ENCODE measurements at regions not wholly inside any gene's neighbourhood (a gene's known extent, or its start where the extent isn't known, plus 50 kb on each side); places are given as distances from the start of the nearest gene placed in this dataset.

DNA sequence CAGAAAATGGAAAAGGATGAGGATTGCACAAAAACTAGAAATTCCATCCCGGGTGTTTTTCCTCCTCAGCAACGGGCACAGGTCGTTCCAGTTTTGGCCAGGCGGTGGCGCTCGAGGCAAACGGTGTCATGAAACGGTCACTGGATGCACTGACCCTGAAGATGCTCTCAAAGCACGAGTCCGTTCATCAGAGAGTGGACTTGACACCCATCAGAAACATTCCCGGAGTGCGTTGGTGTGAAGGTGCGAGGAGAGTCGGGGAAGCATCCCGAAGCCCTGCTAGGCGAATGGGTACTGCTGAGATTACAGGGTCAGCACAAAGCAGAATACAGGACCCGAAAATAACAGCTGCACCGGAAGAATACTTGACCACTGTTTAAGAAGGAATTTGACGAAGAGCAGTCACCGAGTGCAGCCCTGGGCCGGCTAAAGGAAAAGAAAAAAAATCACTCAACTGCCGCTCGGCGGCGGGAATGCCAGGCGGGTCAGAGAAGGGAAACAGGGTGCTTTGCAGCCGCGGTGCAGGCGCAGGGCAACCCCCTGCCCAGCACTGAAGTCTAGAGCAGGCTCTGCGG is 71.7 kb upstream of the ETS2 start (continued):
- TF ChIP-seq, protein P1, sequence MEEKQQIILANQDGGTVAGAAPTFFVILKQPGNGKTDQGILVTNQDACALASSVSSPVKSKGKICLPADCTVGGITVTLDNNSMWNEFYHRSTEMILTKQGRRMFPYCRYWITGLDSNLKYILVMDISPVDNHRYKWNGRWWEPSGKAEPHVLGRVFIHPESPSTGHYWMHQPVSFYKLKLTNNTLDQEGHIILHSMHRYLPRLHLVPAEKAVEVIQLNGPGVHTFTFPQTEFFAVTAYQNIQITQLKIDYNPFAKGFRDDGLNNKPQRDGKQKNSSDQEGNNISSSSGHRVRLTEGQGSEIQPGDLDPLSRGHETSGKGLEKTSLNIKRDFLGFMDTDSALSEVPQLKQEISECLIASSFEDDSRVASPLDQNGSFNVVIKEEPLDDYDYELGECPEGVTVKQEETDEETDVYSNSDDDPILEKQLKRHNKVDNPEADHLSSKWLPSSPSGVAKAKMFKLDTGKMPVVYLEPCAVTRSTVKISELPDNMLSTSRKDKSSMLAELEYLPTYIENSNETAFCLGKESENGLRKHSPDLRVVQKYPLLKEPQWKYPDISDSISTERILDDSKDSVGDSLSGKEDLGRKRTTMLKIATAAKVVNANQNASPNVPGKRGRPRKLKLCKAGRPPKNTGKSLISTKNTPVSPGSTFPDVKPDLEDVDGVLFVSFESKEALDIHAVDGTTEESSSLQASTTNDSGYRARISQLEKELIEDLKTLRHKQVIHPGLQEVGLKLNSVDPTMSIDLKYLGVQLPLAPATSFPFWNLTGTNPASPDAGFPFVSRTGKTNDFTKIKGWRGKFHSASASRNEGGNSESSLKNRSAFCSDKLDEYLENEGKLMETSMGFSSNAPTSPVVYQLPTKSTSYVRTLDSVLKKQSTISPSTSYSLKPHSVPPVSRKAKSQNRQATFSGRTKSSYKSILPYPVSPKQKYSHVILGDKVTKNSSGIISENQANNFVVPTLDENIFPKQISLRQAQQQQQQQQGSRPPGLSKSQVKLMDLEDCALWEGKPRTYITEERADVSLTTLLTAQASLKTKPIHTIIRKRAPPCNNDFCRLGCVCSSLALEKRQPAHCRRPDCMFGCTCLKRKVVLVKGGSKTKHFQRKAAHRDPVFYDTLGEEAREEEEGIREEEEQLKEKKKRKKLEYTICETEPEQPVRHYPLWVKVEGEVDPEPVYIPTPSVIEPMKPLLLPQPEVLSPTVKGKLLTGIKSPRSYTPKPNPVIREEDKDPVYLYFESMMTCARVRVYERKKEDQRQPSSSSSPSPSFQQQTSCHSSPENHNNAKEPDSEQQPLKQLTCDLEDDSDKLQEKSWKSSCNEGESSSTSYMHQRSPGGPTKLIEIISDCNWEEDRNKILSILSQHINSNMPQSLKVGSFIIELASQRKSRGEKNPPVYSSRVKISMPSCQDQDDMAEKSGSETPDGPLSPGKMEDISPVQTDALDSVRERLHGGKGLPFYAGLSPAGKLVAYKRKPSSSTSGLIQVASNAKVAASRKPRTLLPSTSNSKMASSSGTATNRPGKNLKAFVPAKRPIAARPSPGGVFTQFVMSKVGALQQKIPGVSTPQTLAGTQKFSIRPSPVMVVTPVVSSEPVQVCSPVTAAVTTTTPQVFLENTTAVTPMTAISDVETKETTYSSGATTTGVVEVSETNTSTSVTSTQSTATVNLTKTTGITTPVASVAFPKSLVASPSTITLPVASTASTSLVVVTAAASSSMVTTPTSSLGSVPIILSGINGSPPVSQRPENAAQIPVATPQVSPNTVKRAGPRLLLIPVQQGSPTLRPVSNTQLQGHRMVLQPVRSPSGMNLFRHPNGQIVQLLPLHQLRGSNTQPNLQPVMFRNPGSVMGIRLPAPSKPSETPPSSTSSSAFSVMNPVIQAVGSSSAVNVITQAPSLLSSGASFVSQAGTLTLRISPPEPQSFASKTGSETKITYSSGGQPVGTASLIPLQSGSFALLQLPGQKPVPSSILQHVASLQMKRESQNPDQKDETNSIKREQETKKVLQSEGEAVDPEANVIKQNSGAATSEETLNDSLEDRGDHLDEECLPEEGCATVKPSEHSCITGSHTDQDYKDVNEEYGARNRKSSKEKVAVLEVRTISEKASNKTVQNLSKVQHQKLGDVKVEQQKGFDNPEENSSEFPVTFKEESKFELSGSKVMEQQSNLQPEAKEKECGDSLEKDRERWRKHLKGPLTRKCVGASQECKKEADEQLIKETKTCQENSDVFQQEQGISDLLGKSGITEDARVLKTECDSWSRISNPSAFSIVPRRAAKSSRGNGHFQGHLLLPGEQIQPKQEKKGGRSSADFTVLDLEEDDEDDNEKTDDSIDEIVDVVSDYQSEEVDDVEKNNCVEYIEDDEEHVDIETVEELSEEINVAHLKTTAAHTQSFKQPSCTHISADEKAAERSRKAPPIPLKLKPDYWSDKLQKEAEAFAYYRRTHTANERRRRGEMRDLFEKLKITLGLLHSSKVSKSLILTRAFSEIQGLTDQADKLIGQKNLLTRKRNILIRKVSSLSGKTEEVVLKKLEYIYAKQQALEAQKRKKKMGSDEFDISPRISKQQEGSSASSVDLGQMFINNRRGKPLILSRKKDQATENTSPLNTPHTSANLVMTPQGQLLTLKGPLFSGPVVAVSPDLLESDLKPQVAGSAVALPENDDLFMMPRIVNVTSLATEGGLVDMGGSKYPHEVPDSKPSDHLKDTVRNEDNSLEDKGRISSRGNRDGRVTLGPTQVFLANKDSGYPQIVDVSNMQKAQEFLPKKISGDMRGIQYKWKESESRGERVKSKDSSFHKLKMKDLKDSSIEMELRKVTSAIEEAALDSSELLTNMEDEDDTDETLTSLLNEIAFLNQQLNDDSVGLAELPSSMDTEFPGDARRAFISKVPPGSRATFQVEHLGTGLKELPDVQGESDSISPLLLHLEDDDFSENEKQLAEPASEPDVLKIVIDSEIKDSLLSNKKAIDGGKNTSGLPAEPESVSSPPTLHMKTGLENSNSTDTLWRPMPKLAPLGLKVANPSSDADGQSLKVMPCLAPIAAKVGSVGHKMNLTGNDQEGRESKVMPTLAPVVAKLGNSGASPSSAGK (IDR thresholded peaks at IDR 0.05): peak; percentile 59; the same call in 1 of the 2 replicates
- TF ChIP-seq RBBP5 (IDR thresholded peaks at IDR 0.05; ENCODE audit: borderline replicate concordance, insufficient read depth, low read length, poor library complexity, severe bottlenecking) (no peak), CCAR2 (IDR thresholded peaks at IDR 0.05; ENCODE audit: low read depth, low read length) (no peak), RCOR1 (IDR thresholded peaks at IDR 0.05; ENCODE audit: borderline replicate concordance in 1 of 2, low read depth in 2 of 2, low read length in 2 of 2) (peak in 1 of 2 experiments; percentile 89; a peak in 1 of 4 replicates), BRD9 (IDR thresholded peaks at IDR 0.05; ENCODE audit: low read depth, partially characterized antibody) (no peak), ATF7 (IDR thresholded peaks at IDR 0.05) (no peak), ARNT (IDR thresholded peaks at IDR 0.05) (no peak), MCM7 (IDR thresholded peaks at IDR 0.05) (no peak), FOXP1 (CRISPR knock-in tag; IDR thresholded peaks at IDR 0.05) (no peak), ZNF354B (CRISPR knock-in tag; IDR thresholded peaks at IDR 0.05) (no peak), ZNF707 (CRISPR knock-in tag; conservative IDR thresholded peaks at IDR 0.05) (no peak), XRCC3 (IDR thresholded peaks at IDR 0.05) (no peak), TCF3 (CRISPR knock-in tag; IDR thresholded peaks at IDR 0.05) (no peak), POU5F1 (IDR thresholded peaks at IDR 0.05; ENCODE audit: borderline replicate concordance, low read depth, low read length, partially characterized antibody) (no peak), SMARCE1 (IDR thresholded peaks at IDR 0.05) (no peak)
